Testis (tissue), 2 donors: ENCODE measurements at regions not wholly inside any gene's neighbourhood (a gene's known extent, or its start where the extent isn't known, plus 50 kb on each side); places are given as distances from the start of the nearest gene placed in this dataset.

Experiments
- POLR2A ChIP-seq: fragments of 450-650 bp; IDR thresholded peaks from one replicate; pipeline ENCODE4 v1.6.1; 2017; ENCODE audit warnings: antibody characterized with exemption, mild to moderate bottlenecking, moderate library complexity
- TF ChIP-seq, protein P1 (sequence below), 3 experiments: fragments of 450-650 bp in 2 of 3; fragments of 200-600 bp in 1 of 3; sonication (generic) in 1 of 3; IDR thresholded peaks; one replicate each; pipeline ENCODE4 v1.5.1; 2016 to 2019; ENCODE audit warnings: antibody characterized with exemption in 3 of 3, mild to moderate bottlenecking in 2 of 3, moderate library complexity in 1 of 3

DNA sequence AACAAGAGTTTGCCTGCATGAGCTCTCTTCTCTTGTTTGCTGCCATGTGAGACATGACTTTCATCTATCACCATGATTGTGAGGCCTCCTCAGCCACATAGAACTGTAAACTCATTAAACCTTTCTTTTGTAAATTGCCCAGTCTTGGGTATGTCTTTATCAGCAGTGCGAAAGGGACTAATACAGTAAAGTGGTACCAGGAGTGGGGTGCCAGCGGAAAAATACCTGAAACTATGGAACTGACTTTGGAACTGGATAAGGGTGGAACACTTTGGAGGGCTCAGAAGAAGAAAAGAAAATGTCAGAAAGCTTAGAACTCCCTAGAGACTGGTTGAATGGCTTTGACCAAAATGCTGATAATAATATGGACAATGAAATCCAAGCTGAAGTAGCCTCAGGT is 260.9 kb downstream of the DSC3 start:
- TF ChIP-seq, protein P1, sequence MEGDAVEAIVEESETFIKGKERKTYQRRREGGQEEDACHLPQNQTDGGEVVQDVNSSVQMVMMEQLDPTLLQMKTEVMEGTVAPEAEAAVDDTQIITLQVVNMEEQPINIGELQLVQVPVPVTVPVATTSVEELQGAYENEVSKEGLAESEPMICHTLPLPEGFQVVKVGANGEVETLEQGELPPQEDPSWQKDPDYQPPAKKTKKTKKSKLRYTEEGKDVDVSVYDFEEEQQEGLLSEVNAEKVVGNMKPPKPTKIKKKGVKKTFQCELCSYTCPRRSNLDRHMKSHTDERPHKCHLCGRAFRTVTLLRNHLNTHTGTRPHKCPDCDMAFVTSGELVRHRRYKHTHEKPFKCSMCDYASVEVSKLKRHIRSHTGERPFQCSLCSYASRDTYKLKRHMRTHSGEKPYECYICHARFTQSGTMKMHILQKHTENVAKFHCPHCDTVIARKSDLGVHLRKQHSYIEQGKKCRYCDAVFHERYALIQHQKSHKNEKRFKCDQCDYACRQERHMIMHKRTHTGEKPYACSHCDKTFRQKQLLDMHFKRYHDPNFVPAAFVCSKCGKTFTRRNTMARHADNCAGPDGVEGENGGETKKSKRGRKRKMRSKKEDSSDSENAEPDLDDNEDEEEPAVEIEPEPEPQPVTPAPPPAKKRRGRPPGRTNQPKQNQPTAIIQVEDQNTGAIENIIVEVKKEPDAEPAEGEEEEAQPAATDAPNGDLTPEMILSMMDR (IDR thresholded peaks at IDR 0.05) = no peak
- TF ChIP-seq POLR2A = no peak
